ENCODE measurements at regions not wholly inside any gene's neighbourhood (a gene's known extent, or its start where the extent isn't known, plus 50 kb on each side); places are given as distances from the start of the nearest gene placed in this dataset.
A peak's percentile ranks its signal among the peaks of the same experiment; 100 is the strongest.

DNA sequence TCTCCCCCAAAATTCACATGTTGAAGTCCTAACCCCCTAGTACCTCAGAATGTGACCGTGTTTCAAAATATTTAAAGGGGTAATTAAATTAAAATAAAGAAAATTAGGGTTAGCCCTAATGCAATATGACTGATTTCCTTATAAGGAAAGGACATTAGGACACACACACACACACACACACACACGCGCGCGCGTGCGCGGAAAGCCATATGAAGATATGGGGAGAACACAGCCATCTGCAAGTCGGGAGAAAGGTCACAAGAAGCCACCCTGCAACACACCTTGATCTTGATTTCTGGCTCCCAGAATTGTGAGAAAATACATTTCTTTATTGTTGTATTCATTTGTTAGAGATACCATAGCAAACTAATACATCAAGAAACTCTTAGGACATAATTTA is 54.6 kb upstream of the STXBP5L start:
- 87 to 93% methylated on average over 9 of the region's 9 CpGs for WGBS, 2 donors
- H3K9ac ChIP-seq (ENCODE audit: insufficient read depth in 1 of 2, low read length in 2 of 2), result no peak overlapping the region
- no peak for ATAC-seq (ENCODE audit: insufficient read depth, low FRiP score)
- TF ChIP-seq, protein P1, sequence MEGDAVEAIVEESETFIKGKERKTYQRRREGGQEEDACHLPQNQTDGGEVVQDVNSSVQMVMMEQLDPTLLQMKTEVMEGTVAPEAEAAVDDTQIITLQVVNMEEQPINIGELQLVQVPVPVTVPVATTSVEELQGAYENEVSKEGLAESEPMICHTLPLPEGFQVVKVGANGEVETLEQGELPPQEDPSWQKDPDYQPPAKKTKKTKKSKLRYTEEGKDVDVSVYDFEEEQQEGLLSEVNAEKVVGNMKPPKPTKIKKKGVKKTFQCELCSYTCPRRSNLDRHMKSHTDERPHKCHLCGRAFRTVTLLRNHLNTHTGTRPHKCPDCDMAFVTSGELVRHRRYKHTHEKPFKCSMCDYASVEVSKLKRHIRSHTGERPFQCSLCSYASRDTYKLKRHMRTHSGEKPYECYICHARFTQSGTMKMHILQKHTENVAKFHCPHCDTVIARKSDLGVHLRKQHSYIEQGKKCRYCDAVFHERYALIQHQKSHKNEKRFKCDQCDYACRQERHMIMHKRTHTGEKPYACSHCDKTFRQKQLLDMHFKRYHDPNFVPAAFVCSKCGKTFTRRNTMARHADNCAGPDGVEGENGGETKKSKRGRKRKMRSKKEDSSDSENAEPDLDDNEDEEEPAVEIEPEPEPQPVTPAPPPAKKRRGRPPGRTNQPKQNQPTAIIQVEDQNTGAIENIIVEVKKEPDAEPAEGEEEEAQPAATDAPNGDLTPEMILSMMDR (IDR thresholded peaks at IDR 0.05; ENCODE audit: control extremely low read depth, extremely low read depth), result no peak
- no peak overlapping the region for H3K27ac ChIP-seq (ENCODE audit: low read depth in 1 of 2, low read length in 1 of 2)
- H3K4me1 ChIP-seq (ENCODE audit: control insufficient read depth in 5 of 5, insufficient read depth in 5 of 5, low read length in 5 of 5), result no peaks in the 10 kb centered on the region
- no peak for DNase-seq
- no peaks in the 10 kb centered on the region for H3K36me3 ChIP-seq (ENCODE audit: control insufficient read depth in 4 of 4, insufficient read depth in 4 of 4, low read length in 4 of 4)
- H3K27me3 ChIP-seq (ENCODE audit: control insufficient read depth in 3 of 3, insufficient read depth in 3 of 3, low read length in 2 of 3), result no peaks in the 10 kb centered on the region
- H3K4me3 ChIP-seq, result no peak overlapping the region
- H3K9me3 ChIP-seq (ENCODE audit: control insufficient read depth in 4 of 4, insufficient read depth in 3 of 4, low read length in 3 of 4), result no peaks in the 10 kb centered on the region

DNA sequence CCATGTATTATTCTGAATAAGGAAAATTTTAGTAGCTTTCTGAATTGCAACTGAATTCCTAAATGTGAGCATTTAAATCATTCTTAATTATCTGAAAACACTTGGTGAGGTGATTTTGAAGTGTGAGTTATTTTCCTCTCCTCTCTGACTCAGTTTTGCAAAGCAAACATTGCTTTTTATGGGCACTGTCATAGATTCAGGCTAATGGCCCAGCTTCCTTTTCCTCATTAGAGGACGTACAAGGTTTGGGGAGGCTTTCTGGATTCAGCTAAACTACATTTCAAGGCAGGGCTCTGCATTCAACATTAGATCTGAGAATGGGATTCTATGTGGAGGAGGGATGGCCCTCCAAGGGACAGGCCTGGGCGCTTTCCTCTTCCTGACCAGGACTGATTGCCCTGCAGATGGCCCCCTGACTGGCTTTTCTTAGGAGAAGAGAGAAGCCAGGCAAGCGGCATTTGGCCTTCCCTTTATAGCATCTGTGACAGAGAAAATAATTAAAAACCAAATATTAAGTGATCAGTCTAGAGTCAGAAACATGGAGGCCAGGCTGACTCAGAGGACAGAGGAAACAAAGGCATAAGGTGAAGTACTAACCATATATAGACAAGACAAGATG is 53.0 kb upstream of the STXBP5L start:
- Histone ChIP-seq H3K9ac (ENCODE audit: insufficient read depth in 1 of 2, low read length in 2 of 2) (no peak overlapping the region), H3K9me3 (ENCODE audit: control insufficient read depth in 4 of 4, insufficient read depth in 3 of 4, low read length in 3 of 4) (no peaks in the 10 kb centered on the region), H3K36me3 (ENCODE audit: control insufficient read depth in 4 of 4, insufficient read depth in 4 of 4, low read length in 4 of 4) (no peaks in the 10 kb centered on the region), H3K27ac (ENCODE audit: low read depth in 1 of 2, low read length in 1 of 2) (no peak overlapping the region), H3K4me1 (ENCODE audit: control insufficient read depth in 5 of 5, insufficient read depth in 5 of 5, low read length in 5 of 5) (no peaks in the 10 kb centered on the region), H3K27me3 (ENCODE audit: control insufficient read depth in 3 of 3, insufficient read depth in 3 of 3, low read length in 2 of 3) (no peaks in the 10 kb centered on the region), H3K4me3 (no peak overlapping the region)
- ATAC-seq (ENCODE audit: insufficient read depth, low FRiP score), result no peak
- TF ChIP-seq, protein P1 (IDR thresholded peaks at IDR 0.05; ENCODE audit: control extremely low read depth, extremely low read depth), result no peak
- WGBS, 2 donors, result 84 to 92% methylated on average over 3 of the region's 3 CpGs
- DNase-seq, result no peak

DNA sequence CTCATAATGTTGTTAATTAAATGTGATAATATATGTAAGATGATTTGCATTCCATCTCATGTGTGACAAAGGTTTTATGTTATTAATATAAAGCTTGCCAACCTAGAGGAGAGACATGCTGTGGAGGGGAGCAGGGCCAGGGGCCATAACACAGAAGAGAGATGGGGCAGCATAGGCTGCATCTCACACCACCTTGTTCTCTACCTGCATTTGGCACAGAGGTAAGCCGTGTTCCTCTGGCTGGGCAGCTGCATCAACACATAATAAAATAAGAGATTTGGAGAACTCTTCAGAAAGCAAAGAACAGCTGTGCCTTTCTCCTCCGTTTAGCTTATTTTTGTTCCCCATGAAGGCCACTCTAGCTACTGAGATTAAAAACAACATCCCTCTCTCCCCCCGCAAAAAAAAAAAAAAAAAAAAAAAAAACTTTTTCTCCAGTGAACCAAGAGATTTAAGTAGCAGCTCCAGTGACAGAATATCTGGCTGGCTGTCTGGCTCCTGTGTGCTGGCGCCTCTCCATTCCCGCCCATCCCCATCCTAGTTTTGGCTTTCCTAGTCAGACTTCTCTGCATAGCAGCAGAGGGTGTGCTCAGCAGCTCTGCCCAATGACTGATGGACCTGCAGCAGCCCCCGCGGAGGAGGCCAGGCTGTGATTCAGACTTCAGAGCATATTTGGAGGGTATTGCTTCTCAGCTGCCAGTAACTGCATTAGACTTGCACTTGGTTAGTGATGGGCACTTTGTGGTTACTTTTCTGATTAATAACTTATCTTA is 52.2 kb upstream of the STXBP5L start:
- TF ChIP-seq, protein P1 (IDR thresholded peaks at IDR 0.05; ENCODE audit: control extremely low read depth, extremely low read depth), result no peak
- Histone ChIP-seq H3K4me1 (ENCODE audit: control insufficient read depth in 5 of 5, insufficient read depth in 5 of 5, low read length in 5 of 5) (no peaks in the 10 kb centered on the region), H3K4me3 (no peak overlapping the region), H3K9me3 (ENCODE audit: control insufficient read depth in 4 of 4, insufficient read depth in 3 of 4, low read length in 3 of 4) (no peaks in the 10 kb centered on the region), H3K9ac (ENCODE audit: insufficient read depth in 1 of 2, low read length in 2 of 2) (no peak overlapping the region), H3K27ac (ENCODE audit: low read depth in 1 of 2, low read length in 1 of 2) (no peak overlapping the region), H3K27me3 (ENCODE audit: control insufficient read depth in 3 of 3, insufficient read depth in 3 of 3, low read length in 2 of 3) (no peaks in the 10 kb centered on the region), H3K36me3 (ENCODE audit: control insufficient read depth in 4 of 4, insufficient read depth in 4 of 4, low read length in 4 of 4) (no peaks in the 10 kb centered on the region)
- 62 to 73% methylated on average over 7 of the region's 7 CpGs for WGBS, 2 donors
- ATAC-seq (ENCODE audit: insufficient read depth, low FRiP score), result no peak
- DNase-seq, result peak; percentile 13 to 24 (median 14)

Measured in lung (tissue), 11 donors.